ENCODE measurements at regions not wholly inside any gene's neighbourhood (a gene's known extent, or its start where the extent isn't known, plus 50 kb on each side); places are given as distances from the start of the nearest gene placed in this dataset.
"Not testable (repeated sequence)": the region's sequence is repeated elsewhere in the genome, so short reads cannot be mapped to it uniquely, and the experiment has no call there.

GRCh38 chr7:76955124-76955523 is 77.0 kb downstream of the SPDYE17 start:
- H3K27me3 ChIP-seq (ENCODE audit: insufficient read depth, low read length); H3K4me2 ChIP-seq (ENCODE audit: insufficient read depth, low read length): not testable (repeated sequence)

GRCh38 chr7:76944603-76945002 is 87.6 kb downstream of the SPDYE17 start:
- not testable (repeated sequence) for H3K9me3 ChIP-seq (ENCODE audit: low read depth, low read length); H3K4me2 ChIP-seq (ENCODE audit: insufficient read depth, low read length); H3K4me1 ChIP-seq (ENCODE audit: insufficient read depth, low read length); H3K4me3 ChIP-seq (ENCODE audit: insufficient read depth, low read length); H4K20me1 ChIP-seq (ENCODE audit: insufficient read depth, low read length); H3K27me3 ChIP-seq (ENCODE audit: insufficient read depth, low read length); H2AFZ ChIP-seq (ENCODE audit: low read length); DNase-seq (ENCODE audit: insufficient read length, low spot score, missing footprints); H3K79me2 ChIP-seq (ENCODE audit: insufficient read depth, low read length); H3K27ac ChIP-seq (ENCODE audit: low read depth, low read length); H3K36me3 ChIP-seq (ENCODE audit: insufficient read depth, low read length)

More at GRCh38 chr7:76955124-76955523, 77.0 kb downstream of the SPDYE17 start:
- DNase-seq (ENCODE audit: insufficient read length, low spot score, missing footprints); H2AFZ ChIP-seq (ENCODE audit: low read length); H3K79me2 ChIP-seq (ENCODE audit: insufficient read depth, low read length); H3K4me1 ChIP-seq (ENCODE audit: insufficient read depth, low read length); H4K20me1 ChIP-seq (ENCODE audit: insufficient read depth, low read length); H3K36me3 ChIP-seq (ENCODE audit: insufficient read depth, low read length); H3K4me3 ChIP-seq (ENCODE audit: insufficient read depth, low read length); H3K9me3 ChIP-seq (ENCODE audit: low read depth, low read length); H3K27ac ChIP-seq (ENCODE audit: low read depth, low read length): not testable (repeated sequence)

DNA sequence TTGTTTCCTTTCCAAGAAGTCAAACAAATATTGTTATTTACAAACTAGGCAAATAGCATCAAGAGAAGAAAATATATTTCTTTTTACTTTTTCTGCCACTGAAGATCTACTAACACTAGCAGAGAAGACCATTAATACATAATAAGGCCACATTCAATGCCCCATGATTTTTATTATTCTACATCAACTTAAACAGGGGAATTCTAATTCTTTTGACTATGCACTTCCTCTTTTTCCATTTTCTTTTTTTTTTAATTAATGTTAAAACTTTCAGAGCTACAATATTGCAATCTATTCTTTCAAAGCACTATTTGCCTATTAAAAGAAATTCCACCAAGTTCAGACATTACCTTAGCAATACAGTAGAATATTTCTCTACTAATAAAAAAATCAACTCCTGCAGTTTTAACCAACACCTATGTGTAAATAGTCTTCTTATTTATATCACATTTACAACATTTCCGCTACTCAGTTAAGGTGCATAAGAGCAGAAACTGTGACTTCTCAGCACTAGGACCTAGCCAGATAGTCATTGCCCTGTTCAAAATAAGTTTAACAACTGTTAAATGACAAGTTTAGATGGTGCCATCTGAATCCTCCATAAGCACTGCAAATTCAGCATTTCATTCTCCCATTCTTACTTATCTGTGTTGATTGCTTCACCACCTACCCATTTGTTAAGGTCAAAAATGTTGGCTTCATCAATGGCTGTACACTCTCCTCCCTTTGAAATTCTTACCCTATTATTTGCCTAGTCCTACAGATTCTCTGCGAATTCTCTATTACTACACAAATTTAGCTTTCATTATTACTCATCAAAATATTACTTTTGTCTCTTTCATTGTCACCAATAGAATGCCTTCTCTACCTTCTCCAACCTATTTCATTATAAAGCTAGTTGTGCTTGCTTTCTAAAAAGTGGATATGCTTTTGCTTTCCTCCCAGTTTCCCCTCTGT is 90.1 kb downstream of the SPDYE17 start:
- not testable (repeated sequence) for H3K36me3 ChIP-seq (ENCODE audit: insufficient read depth, low read length); H3K27me3 ChIP-seq (ENCODE audit: insufficient read depth, low read length); H3K27ac ChIP-seq (ENCODE audit: low read depth, low read length); H4K20me1 ChIP-seq (ENCODE audit: insufficient read depth, low read length); H3K4me1 ChIP-seq (ENCODE audit: insufficient read depth, low read length); DNase-seq (ENCODE audit: insufficient read length, low spot score, missing footprints); H3K9me3 ChIP-seq (ENCODE audit: low read depth, low read length); H3K79me2 ChIP-seq (ENCODE audit: insufficient read depth, low read length); H2AFZ ChIP-seq (ENCODE audit: low read length); H3K4me3 ChIP-seq (ENCODE audit: insufficient read depth, low read length); H3K4me2 ChIP-seq (ENCODE audit: insufficient read depth, low read length)

- not testable (repeated sequence) for H3K27ac ChIP-seq (ENCODE audit: low read depth, low read length); H4K20me1 ChIP-seq (ENCODE audit: insufficient read depth, low read length); H3K9me3 ChIP-seq (ENCODE audit: low read depth, low read length); H2AFZ ChIP-seq (ENCODE audit: low read length); H3K4me1 ChIP-seq (ENCODE audit: insufficient read depth, low read length); H3K79me2 ChIP-seq (ENCODE audit: insufficient read depth, low read length); H3K36me3 ChIP-seq (ENCODE audit: insufficient read depth, low read length); H3K27me3 ChIP-seq (ENCODE audit: insufficient read depth, low read length); DNase-seq (ENCODE audit: insufficient read length, low spot score, missing footprints); H3K4me3 ChIP-seq (ENCODE audit: insufficient read depth, low read length); H3K4me2 ChIP-seq (ENCODE audit: insufficient read depth, low read length)
Observed at GRCh38 chr7:76937781-76938180, 94.4 kb downstream of the SPDYE17 start.

DNA sequence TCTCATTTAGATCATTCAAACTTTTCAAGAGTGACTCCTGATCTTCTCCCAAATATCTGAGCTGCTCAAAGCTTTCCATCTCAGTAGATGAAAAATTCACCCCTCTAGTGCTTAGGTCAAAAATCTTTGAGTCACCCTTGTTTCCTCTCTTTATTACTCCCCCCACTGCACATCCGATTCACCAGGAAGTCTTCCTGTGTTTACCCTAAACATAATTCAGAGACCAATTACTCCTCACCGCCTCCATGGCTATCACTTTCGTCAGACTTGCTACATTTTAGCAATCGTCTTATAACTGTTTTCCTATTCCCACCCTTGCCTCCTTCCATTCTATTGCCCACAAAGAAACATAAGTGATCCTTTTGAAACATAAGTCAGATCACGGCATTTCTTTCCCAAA is 94.8 kb downstream of the SPDYE17 start:
- not testable (repeated sequence) for H3K9me3 ChIP-seq (ENCODE audit: low read depth, low read length); H3K4me2 ChIP-seq (ENCODE audit: insufficient read depth, low read length); H2AFZ ChIP-seq (ENCODE audit: low read length); H3K4me1 ChIP-seq (ENCODE audit: insufficient read depth, low read length); H4K20me1 ChIP-seq (ENCODE audit: insufficient read depth, low read length); DNase-seq (ENCODE audit: insufficient read length, low spot score, missing footprints); H3K36me3 ChIP-seq (ENCODE audit: insufficient read depth, low read length); H3K79me2 ChIP-seq (ENCODE audit: insufficient read depth, low read length); H3K27ac ChIP-seq (ENCODE audit: low read depth, low read length); H3K27me3 ChIP-seq (ENCODE audit: insufficient read depth, low read length); H3K4me3 ChIP-seq (ENCODE audit: insufficient read depth, low read length)

GRCh38 chr7:76936346-76936745 is 95.8 kb downstream of the SPDYE17 start:
- H3K4me3 ChIP-seq (ENCODE audit: insufficient read depth, low read length); H3K4me1 ChIP-seq (ENCODE audit: insufficient read depth, low read length); H3K36me3 ChIP-seq (ENCODE audit: insufficient read depth, low read length); H2AFZ ChIP-seq (ENCODE audit: low read length); DNase-seq (ENCODE audit: insufficient read length, low spot score, missing footprints); H3K9me3 ChIP-seq (ENCODE audit: low read depth, low read length); H4K20me1 ChIP-seq (ENCODE audit: insufficient read depth, low read length); H3K79me2 ChIP-seq (ENCODE audit: insufficient read depth, low read length); H3K4me2 ChIP-seq (ENCODE audit: insufficient read depth, low read length); H3K27me3 ChIP-seq (ENCODE audit: insufficient read depth, low read length); H3K27ac ChIP-seq (ENCODE audit: low read depth, low read length): not testable (repeated sequence)

DNA sequence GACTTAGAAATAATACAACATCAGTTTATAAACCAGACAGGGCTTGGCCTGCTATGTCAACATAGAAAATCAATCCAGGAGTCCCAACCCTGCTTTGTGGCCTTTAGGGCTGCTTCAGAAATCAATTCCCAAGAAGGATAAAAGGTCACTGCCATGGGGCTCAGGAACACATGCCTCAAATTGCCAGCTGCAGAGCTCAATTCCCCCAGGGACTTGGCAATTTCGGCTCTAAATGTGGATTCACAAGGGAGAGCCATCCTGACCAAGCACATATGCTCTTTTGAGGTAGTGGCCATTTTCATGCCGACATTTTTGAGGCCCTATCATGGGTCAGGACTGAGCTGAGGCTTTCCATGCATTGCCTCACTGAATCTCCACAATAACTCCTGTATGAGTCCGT is 97.5 kb downstream of the SPDYE17 start:
- not testable (repeated sequence) for H3K79me2 ChIP-seq (ENCODE audit: insufficient read depth, low read length); DNase-seq (ENCODE audit: insufficient read length, low spot score, missing footprints); H4K20me1 ChIP-seq (ENCODE audit: insufficient read depth, low read length); H3K36me3 ChIP-seq (ENCODE audit: insufficient read depth, low read length); H3K27me3 ChIP-seq (ENCODE audit: insufficient read depth, low read length); H3K4me1 ChIP-seq (ENCODE audit: insufficient read depth, low read length); H3K9me3 ChIP-seq (ENCODE audit: low read depth, low read length); H2AFZ ChIP-seq (ENCODE audit: low read length); H3K4me2 ChIP-seq (ENCODE audit: insufficient read depth, low read length); H3K27ac ChIP-seq (ENCODE audit: low read depth, low read length); H3K4me3 ChIP-seq (ENCODE audit: insufficient read depth, low read length)

- not testable (repeated sequence) for H3K27ac ChIP-seq (ENCODE audit: low read depth, low read length); DNase-seq (ENCODE audit: insufficient read length, low spot score, missing footprints); H3K36me3 ChIP-seq (ENCODE audit: insufficient read depth, low read length); H3K79me2 ChIP-seq (ENCODE audit: insufficient read depth, low read length); H3K4me1 ChIP-seq (ENCODE audit: insufficient read depth, low read length); H3K4me2 ChIP-seq (ENCODE audit: insufficient read depth, low read length); H3K9me3 ChIP-seq (ENCODE audit: low read depth, low read length); H2AFZ ChIP-seq (ENCODE audit: low read length); H3K27me3 ChIP-seq (ENCODE audit: insufficient read depth, low read length); H3K4me3 ChIP-seq (ENCODE audit: insufficient read depth, low read length); H4K20me1 ChIP-seq (ENCODE audit: insufficient read depth, low read length)
Observed at GRCh38 chr7:76932957-76933356, 99.2 kb downstream of the SPDYE17 start.

- H3K4me1 ChIP-seq (ENCODE audit: insufficient read depth, low read length); DNase-seq (ENCODE audit: insufficient read length, low spot score, missing footprints); H4K20me1 ChIP-seq (ENCODE audit: insufficient read depth, low read length); H3K79me2 ChIP-seq (ENCODE audit: insufficient read depth, low read length); H3K27ac ChIP-seq (ENCODE audit: low read depth, low read length); H3K27me3 ChIP-seq (ENCODE audit: insufficient read depth, low read length); H3K4me3 ChIP-seq (ENCODE audit: insufficient read depth, low read length); H3K36me3 ChIP-seq (ENCODE audit: insufficient read depth, low read length); H2AFZ ChIP-seq (ENCODE audit: low read length); H3K9me3 ChIP-seq (ENCODE audit: low read depth, low read length); H3K4me2 ChIP-seq (ENCODE audit: insufficient read depth, low read length): not testable (repeated sequence)
Observed at GRCh38 chr7:76931441-76931840, 100.7 kb downstream of the SPDYE17 start.
